ENCODE measurements at regions not wholly inside any gene's neighbourhood (a gene's known extent, or its start where the extent isn't known, plus 50 kb on each side); places are given as distances from the start of the nearest gene placed in this dataset.

DNA sequence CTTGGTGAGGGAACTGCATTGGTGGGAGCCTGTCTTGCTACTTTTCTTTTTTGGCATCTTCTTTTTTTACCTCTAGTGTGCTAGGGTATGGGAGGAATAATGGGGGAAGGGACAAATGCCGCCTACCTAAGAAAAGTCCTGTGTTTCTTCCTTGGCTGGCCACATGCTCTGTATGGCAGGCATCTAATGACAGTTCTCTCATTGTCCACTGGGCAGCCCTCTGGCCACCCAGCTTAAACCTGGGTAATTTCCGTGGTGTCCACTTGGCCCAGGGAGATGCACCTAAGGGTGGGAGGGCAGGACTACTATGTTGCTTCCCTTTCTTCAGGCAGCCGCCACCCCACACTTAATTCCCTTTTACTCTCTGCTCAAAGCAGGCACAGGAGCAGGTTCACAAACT is 173.1 kb downstream of the YTHDC2 start:
- Histone ChIP-seq H3K9ac (ENCODE audit: low read length) (no peak overlapping the region), H3K27ac (ENCODE audit: low read length) (no peak overlapping the region), H3K9me3 (ENCODE audit: insufficient read depth, low read length) (no peaks in the 10 kb centered on the region), H4K20me1 (ENCODE audit: insufficient read depth, low read length) (no peaks in the 10 kb centered on the region), H3K36me3 (replicated peaks; ENCODE audit: low read depth, low read length) (no peaks in the 10 kb centered on the region), H3K4me1 (ENCODE audit: low read length) (no peaks in the 10 kb centered on the region), H2AFZ (ENCODE audit: low read depth, low read length) (no peak overlapping the region), H3K4me3 (ENCODE audit: low read length) (no peak overlapping the region), H3K79me2 (ENCODE audit: low read length) (no peaks in the 10 kb centered on the region), H3K27me3 (ENCODE audit: low read depth, low read length) (no peaks in the 10 kb centered on the region), H3K4me2 (ENCODE audit: low read length) (no peak overlapping the region)
- no peak for TF ChIP-seq EZH2phosphoT487 (IDR thresholded peaks at IDR 0.05; ENCODE audit: low read depth)
- TF ChIP-seq, protein P1, sequence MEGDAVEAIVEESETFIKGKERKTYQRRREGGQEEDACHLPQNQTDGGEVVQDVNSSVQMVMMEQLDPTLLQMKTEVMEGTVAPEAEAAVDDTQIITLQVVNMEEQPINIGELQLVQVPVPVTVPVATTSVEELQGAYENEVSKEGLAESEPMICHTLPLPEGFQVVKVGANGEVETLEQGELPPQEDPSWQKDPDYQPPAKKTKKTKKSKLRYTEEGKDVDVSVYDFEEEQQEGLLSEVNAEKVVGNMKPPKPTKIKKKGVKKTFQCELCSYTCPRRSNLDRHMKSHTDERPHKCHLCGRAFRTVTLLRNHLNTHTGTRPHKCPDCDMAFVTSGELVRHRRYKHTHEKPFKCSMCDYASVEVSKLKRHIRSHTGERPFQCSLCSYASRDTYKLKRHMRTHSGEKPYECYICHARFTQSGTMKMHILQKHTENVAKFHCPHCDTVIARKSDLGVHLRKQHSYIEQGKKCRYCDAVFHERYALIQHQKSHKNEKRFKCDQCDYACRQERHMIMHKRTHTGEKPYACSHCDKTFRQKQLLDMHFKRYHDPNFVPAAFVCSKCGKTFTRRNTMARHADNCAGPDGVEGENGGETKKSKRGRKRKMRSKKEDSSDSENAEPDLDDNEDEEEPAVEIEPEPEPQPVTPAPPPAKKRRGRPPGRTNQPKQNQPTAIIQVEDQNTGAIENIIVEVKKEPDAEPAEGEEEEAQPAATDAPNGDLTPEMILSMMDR (IDR thresholded peaks at IDR 0.05; ENCODE audit: low read depth, low read length), result no peak

DNA sequence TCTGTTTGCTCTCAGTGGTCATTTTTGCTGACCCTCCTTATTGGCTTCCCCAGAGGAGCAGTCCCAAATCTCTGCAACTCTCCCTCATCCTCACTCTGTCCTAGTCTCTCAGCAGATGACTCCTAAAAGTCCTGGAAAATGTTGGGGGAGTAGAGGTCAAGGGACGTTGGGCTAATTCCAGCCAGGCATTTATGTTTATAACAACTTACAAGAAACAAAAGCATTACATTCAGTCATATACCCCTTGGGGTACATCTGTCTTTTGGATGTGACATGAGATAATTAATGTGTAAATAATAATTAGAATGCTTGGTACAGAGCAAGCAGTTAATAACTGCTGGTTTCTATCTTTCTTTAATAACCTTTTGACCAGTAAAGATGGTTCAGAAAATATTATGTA is 176.2 kb downstream of the YTHDC2 start:
- H2AFZ ChIP-seq (ENCODE audit: low read depth, low read length), result no peak overlapping the region
- H3K4me3 ChIP-seq (ENCODE audit: low read length), result no peak overlapping the region
- no peak overlapping the region for H3K27ac ChIP-seq (ENCODE audit: low read length)
- no peaks in the 10 kb centered on the region for H3K4me1 ChIP-seq (ENCODE audit: low read length)
- no peaks in the 10 kb centered on the region for H4K20me1 ChIP-seq (ENCODE audit: insufficient read depth, low read length)
- H3K9me3 ChIP-seq (ENCODE audit: insufficient read depth, low read length), result no peaks in the 10 kb centered on the region
- H3K36me3 ChIP-seq (replicated peaks; ENCODE audit: low read depth, low read length), result no peaks in the 10 kb centered on the region
- no peak for TF ChIP-seq EZH2phosphoT487 (IDR thresholded peaks at IDR 0.05; ENCODE audit: low read depth)
- TF ChIP-seq, protein P1 (IDR thresholded peaks at IDR 0.05; ENCODE audit: low read depth, low read length), result no peak
- no peak overlapping the region for H3K4me2 ChIP-seq (ENCODE audit: low read length)
- no peak overlapping the region for H3K9ac ChIP-seq (ENCODE audit: low read length)
- no peaks in the 10 kb centered on the region for H3K27me3 ChIP-seq (ENCODE audit: low read depth, low read length)
- H3K79me2 ChIP-seq (ENCODE audit: low read length), result no peaks in the 10 kb centered on the region

DNA sequence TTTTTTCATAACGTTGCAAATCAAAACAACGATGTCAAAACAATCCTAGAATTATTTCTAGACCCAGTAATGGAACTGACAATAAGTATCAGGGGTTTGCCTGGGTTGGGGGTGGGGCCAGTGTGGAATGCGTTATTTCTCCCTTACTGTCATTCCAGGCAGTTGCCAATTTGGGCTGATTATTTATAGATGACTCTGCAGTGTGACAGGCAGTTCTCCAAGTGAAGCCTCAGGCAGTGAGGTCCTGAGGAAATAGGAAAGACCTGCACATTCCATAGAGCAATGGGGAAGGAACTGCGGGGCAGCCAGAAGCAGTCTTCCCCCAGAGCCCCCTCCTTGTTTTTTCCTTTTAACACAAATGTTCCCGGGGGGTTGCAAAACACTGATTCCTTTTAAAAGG is 179.0 kb downstream of the YTHDC2 start:
- Histone ChIP-seq H3K4me2 (ENCODE audit: low read length) (no peak overlapping the region), H3K36me3 (replicated peaks; ENCODE audit: low read depth, low read length) (no peaks in the 10 kb centered on the region), H2AFZ (ENCODE audit: low read depth, low read length) (no peak overlapping the region), H3K4me1 (ENCODE audit: low read length) (no peaks in the 10 kb centered on the region), H3K27me3 (ENCODE audit: low read depth, low read length) (no peaks in the 10 kb centered on the region), H3K27ac (ENCODE audit: low read length) (no peak overlapping the region), H3K9me3 (ENCODE audit: insufficient read depth, low read length) (no peaks in the 10 kb centered on the region), H3K79me2 (ENCODE audit: low read length) (no peaks in the 10 kb centered on the region), H3K9ac (ENCODE audit: low read length) (no peak overlapping the region), H4K20me1 (ENCODE audit: insufficient read depth, low read length) (no peaks in the 10 kb centered on the region), H3K4me3 (ENCODE audit: low read length) (no peak overlapping the region)
- TF ChIP-seq EZH2phosphoT487 (IDR thresholded peaks at IDR 0.05; ENCODE audit: low read depth), result no peak
- TF ChIP-seq, protein P1 (IDR thresholded peaks at IDR 0.05; ENCODE audit: low read depth, low read length), result no peak

DNA sequence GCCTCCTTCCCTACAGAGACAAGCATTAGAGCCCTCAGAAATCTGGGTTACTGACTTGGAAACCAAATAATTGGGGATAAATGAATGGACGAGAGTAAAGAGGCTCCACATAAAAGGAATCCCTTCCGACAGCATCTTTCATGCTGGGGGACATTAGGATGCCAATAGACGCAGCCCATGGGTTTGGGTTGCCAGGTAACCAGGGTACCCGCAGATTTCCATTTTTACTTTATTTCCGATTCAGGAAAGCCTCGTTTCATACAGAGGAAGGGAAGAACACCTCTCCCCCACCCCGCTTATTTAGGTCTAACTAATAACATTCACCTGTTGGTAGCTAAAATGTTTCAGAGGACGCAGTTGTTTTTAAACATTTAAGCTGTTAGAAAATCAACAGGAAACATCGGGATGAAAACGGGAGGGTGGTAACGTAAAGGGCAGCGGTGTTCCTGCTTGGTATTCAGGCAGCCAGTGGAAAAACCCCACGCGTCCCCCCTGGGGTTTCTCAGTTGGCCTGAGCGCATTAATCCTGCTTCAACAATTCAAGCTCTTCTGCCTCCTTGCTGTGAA is 179.5 kb downstream of the YTHDC2 start:
- Histone ChIP-seq H3K4me3 (ENCODE audit: low read length) (no peak overlapping the region), H3K79me2 (ENCODE audit: low read length) (no peaks in the 10 kb centered on the region), H3K4me1 (ENCODE audit: low read length) (no peaks in the 10 kb centered on the region), H3K9me3 (ENCODE audit: insufficient read depth, low read length) (no peaks in the 10 kb centered on the region), H3K27me3 (ENCODE audit: low read depth, low read length) (no peaks in the 10 kb centered on the region), H3K9ac (ENCODE audit: low read length) (no peak overlapping the region), H4K20me1 (ENCODE audit: insufficient read depth, low read length) (no peaks in the 10 kb centered on the region), H3K4me2 (ENCODE audit: low read length) (no peak overlapping the region), H3K36me3 (replicated peaks; ENCODE audit: low read depth, low read length) (no peaks in the 10 kb centered on the region), H3K27ac (ENCODE audit: low read length) (no peak overlapping the region), H2AFZ (ENCODE audit: low read depth, low read length) (no peak overlapping the region)
- no peak for TF ChIP-seq EZH2phosphoT487 (IDR thresholded peaks at IDR 0.05; ENCODE audit: low read depth)
- TF ChIP-seq, protein P1 (IDR thresholded peaks at IDR 0.05; ENCODE audit: low read depth, low read length), result no peak
